Adrenal gland (tissue), 5 donors: ENCODE measurements at regions not wholly inside any gene's neighbourhood (a gene's known extent, or its start where the extent isn't known, plus 50 kb on each side); places are given as distances from the start of the nearest gene placed in this dataset.

ENCODE experiments used
- POLR2A ChIP-seq, 2 donors: fragments of 450-650 bp; IDR thresholded peaks; one replicate each; pipeline ENCODE4 v1.6.1; 2017; ENCODE audit warnings: antibody characterized with exemption in 2 of 2, mild to moderate bottlenecking in 2 of 2, moderate library complexity in 1 of 2
- TF ChIP-seq, protein P1 (sequence below), 6 experiments: fragments of 450-650 bp in 4 of 6; fragments of 200-600 bp in 2 of 6; sonication (generic) in 1 of 6; IDR thresholded peaks; 1 replicate in 5 of 6; 2 replicates in 1 of 6; pipeline versions ENCODE4 v1.5.1 to v1.8.0; 2016 to 2021; ENCODE audit warnings: antibody characterized with exemption in 6 of 6, mild to moderate bottlenecking in 2 of 6, moderate library complexity in 1 of 6
- donor health status: DM: no; HTN: no; CAD: no.

DNA sequence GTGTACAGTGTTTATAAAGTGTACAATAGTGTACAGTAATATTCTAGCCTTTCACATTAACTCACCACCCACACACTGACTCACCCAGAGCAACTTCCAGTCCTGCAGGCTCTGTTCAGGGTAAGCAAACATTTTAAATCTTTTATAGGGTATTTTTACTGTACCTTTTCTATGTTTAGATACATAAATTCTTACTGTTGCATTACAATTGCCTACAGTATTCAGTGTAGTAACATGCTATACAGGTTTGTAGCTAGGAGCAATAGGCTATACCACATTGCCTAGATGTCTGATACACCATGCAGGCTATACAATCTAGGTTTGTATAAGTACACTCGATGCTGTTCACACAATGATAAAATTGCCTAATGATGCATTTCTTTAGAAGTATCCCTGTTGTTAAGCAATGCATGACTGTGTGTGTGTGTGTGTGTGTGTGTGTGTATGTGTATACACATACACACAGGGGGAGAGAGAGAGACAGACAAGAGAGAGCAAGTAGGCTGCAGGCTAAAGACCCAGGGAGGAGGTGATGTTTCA is 72.5 kb upstream of the PRR23C start:
- TF ChIP-seq, protein P1, sequence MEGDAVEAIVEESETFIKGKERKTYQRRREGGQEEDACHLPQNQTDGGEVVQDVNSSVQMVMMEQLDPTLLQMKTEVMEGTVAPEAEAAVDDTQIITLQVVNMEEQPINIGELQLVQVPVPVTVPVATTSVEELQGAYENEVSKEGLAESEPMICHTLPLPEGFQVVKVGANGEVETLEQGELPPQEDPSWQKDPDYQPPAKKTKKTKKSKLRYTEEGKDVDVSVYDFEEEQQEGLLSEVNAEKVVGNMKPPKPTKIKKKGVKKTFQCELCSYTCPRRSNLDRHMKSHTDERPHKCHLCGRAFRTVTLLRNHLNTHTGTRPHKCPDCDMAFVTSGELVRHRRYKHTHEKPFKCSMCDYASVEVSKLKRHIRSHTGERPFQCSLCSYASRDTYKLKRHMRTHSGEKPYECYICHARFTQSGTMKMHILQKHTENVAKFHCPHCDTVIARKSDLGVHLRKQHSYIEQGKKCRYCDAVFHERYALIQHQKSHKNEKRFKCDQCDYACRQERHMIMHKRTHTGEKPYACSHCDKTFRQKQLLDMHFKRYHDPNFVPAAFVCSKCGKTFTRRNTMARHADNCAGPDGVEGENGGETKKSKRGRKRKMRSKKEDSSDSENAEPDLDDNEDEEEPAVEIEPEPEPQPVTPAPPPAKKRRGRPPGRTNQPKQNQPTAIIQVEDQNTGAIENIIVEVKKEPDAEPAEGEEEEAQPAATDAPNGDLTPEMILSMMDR (IDR thresholded peaks at IDR 0.05) = no peak
- no peak for TF ChIP-seq POLR2A (IDR thresholded peaks at IDR 0.05)
